ENCODE measurements at regions not wholly inside any gene's neighbourhood (a gene's known extent, or its start where the extent isn't known, plus 50 kb on each side); places are given as distances from the start of the nearest gene placed in this dataset.
A peak's percentile ranks its signal among the peaks of the same experiment; 100 is the strongest.
"Not testable (repeated sequence)": the region's sequence is repeated elsewhere in the genome, so short reads cannot be mapped to it uniquely, and the experiment has no call there.

- intact Hi-C loops (cut with DNase I), result no loop called here
- no peak for DNase-seq (ENCODE audit: missing footprints)
- ATAC-seq, result peak; percentile 94
Observed at GRCh38 chr5:56409331-56410190, 176.4 kb upstream of the ANKRD55 start.

- no peak for ATAC-seq
- intact Hi-C loops (cut with DNase I), result no loop called here
- DNase-seq (ENCODE audit: missing footprints), result no peak
Observed at GRCh38 chr5:56406838-56407237, 173.7 kb upstream of the ANKRD55 start.

GRCh38 chr5:56406221-56406620, 173.1 kb upstream of the ANKRD55 start:
- intact Hi-C loops (cut with DNase I), result no loop called here
- DNase-seq (ENCODE audit: missing footprints), result no peak
- no peak for ATAC-seq

- ATAC-seq, result no peak
- intact Hi-C loops (cut with DNase I), result no loop called here
- DNase-seq (ENCODE audit: missing footprints), result no peak
Observed at GRCh38 chr5:56405116-56405908, 172.2 kb upstream of the ANKRD55 start.

GRCh38 chr5:56402266-56403220, 169.4 kb upstream of the ANKRD55 start:
- DNase-seq (ENCODE audit: missing footprints) (no peak), ATAC-seq (no peak)
- intact Hi-C loops (cut with DNase I), result no loop called here

- ATAC-seq; DNase-seq (ENCODE audit: missing footprints); intact Hi-C loops (cut with DNase I): not testable (repeated sequence)
Observed at GRCh38 chr5:56397796-56398195, 164.7 kb upstream of the ANKRD55 start.

GRCh38 chr5:56396634-56397033, 163.5 kb upstream of the ANKRD55 start:
- ATAC-seq (no peak), DNase-seq (ENCODE audit: missing footprints) (no peak)
- intact Hi-C loops (cut with DNase I), result no loop called here

GRCh38 chr5:56389261-56389660, 156.1 kb upstream of the ANKRD55 start:
- DNase-seq (ENCODE audit: missing footprints) (no peak), ATAC-seq (no peak)
- intact Hi-C loops (cut with DNase I), result no loop called here

GRCh38 chr5:56388229-56388985, 155.3 kb upstream of the ANKRD55 start:
- intact Hi-C loops (cut with DNase I), result no loop called here
- DNase-seq (ENCODE audit: missing footprints) (no peak), ATAC-seq (no peak)

GRCh38 chr5:56386046-56386445, 152.9 kb upstream of the ANKRD55 start:
- ATAC-seq (no peak), DNase-seq (ENCODE audit: missing footprints) (no peak)
- intact Hi-C loops (cut with DNase I), result no loop called here

GRCh38 chr5:56384186-56384585, 151.1 kb upstream of the ANKRD55 start:
- intact Hi-C loops (cut with DNase I), result no loop called here
- ATAC-seq, result no peak
- no peak for DNase-seq (ENCODE audit: missing footprints)

- ATAC-seq, result no peak
- no peak for DNase-seq (ENCODE audit: missing footprints)
- intact Hi-C loops (cut with DNase I), result no loop called here
Observed at GRCh38 chr5:56383761-56384160, 150.6 kb upstream of the ANKRD55 start.

- ATAC-seq (no peak), DNase-seq (ENCODE audit: missing footprints) (no peak)
- intact Hi-C loops (cut with DNase I), result no loop called here
Observed at GRCh38 chr5:56382896-56383295, 149.8 kb upstream of the ANKRD55 start.

- DNase-seq (ENCODE audit: missing footprints) (no peak), ATAC-seq (no peak)
- intact Hi-C loops (cut with DNase I), result no loop called here
Observed at GRCh38 chr5:56377573-56377972, 144.4 kb upstream of the ANKRD55 start.

- intact Hi-C loops (cut with DNase I), result no loop called here
Observed at GRCh38 chr5:56376128-56376527, 143.0 kb upstream of the ANKRD55 start.

GRCh38 chr5:56375011-56375410, 141.9 kb upstream of the ANKRD55 start:
- intact Hi-C loops (cut with DNase I), result loop anchor here (1.0 kb wide), 1 partner anchor 44 kb away; no protein-coding TSS in a partner anchor
- DNase-seq (ENCODE audit: missing footprints), result peak; percentile 50

More at GRCh38 chr5:56376128-56376527, 143.0 kb upstream of the ANKRD55 start:
- no peak for DNase-seq (ENCODE audit: missing footprints)
- ATAC-seq, result no peak

GRCh38 chr5:56372491-56372890, 139.4 kb upstream of the ANKRD55 start:
- ATAC-seq, result not testable (repeated sequence)

More at GRCh38 chr5:56375011-56375410, 141.9 kb upstream of the ANKRD55 start:
- ATAC-seq, result peak; percentile 94

GRCh38 chr5:56369361-56369811, 136.3 kb upstream of the ANKRD55 start:
- intact Hi-C loops (cut with DNase I), result no loop called here
- DNase-seq (ENCODE audit: missing footprints), result no peak
- ATAC-seq, result no peak

More at GRCh38 chr5:56372491-56372890, 139.4 kb upstream of the ANKRD55 start:
- peak; percentile 35 for DNase-seq (ENCODE audit: missing footprints)
- intact Hi-C loops (cut with DNase I), result not testable (repeated sequence)
